BJ (cell line): ENCODE measurements at regions not wholly inside any gene's neighbourhood (a gene's known extent, or its start where the extent isn't known, plus 50 kb on each side); places are given as distances from the start of the nearest gene placed in this dataset.

Source experiments
- CTCF ChIA-PET: fragments of 350-600 bp; formaldehyde crosslinking; extraction: SDS; loops from one replicate; lab custom pipeline; 2021; ENCODE audit warnings: antibody characterized with exemption, inconsistent platforms; lab: Yijun Ruan, JAX
- POLR2A ChIA-PET: fragments of 300-600 bp; sonication (Branson Sonifier 250); formaldehyde crosslinking; extraction: SDS; loops from one replicate; lab custom pipeline; 2021; ENCODE audit warnings: antibody characterized with exemption; lab: Charles Lee
- DNase-seq: peaks from one replicate; pipeline ENCODE4 v3.0.0-alpha.2; 2011; ENCODE audit warnings: low read depth
- H3K27me3 ChIP-seq: 2 replicates; pipeline ENCODE4 v1.6.0; 2011; ENCODE audit warnings: low read length; ENCODE audit not compliant: control insufficient read depth, insufficient read depth
- H3K36me3 ChIP-seq: 2 replicates; pipeline ENCODE4 v1.5.1; 2011; ENCODE audit warnings: low read length; ENCODE audit not compliant: control insufficient read depth, insufficient read depth
- H3K4me3 ChIP-seq: 2 replicates; pipeline ENCODE4 v1.5.1; 2011; ENCODE audit warnings: low read depth, mild to moderate bottlenecking, control low read depth, low read length
- TF ChIP-seq, protein P1 (sequence below): IDR thresholded peaks from 2 replicates; pipeline ENCODE4 v1.5.1; 2011; ENCODE audit warnings: low read depth, mild to moderate bottlenecking, control low read depth, inconsistent platforms, low read length, moderate library complexity; ENCODE audit not compliant: insufficient read depth

DNA sequence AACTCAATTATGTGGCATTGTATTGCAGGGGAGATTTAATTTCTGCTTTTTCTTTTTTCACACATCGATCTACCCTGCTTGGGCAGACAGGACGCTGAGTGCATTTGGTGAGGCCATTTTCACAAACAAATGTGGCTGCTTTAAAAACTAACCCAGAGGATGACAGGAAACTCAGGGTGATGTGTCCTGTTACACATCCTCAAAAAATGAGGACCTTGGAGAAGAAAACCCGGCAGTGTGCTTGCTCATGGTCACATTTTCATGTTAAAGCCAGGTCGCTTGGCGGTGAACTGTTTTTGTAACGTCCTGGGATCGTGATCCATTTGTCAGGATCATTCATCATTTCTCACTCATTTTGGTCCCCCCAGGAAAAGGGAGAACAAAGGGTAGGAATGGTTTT, 478.3 kb upstream of the ADAMTS16 start:
- TF ChIP-seq, protein P1, sequence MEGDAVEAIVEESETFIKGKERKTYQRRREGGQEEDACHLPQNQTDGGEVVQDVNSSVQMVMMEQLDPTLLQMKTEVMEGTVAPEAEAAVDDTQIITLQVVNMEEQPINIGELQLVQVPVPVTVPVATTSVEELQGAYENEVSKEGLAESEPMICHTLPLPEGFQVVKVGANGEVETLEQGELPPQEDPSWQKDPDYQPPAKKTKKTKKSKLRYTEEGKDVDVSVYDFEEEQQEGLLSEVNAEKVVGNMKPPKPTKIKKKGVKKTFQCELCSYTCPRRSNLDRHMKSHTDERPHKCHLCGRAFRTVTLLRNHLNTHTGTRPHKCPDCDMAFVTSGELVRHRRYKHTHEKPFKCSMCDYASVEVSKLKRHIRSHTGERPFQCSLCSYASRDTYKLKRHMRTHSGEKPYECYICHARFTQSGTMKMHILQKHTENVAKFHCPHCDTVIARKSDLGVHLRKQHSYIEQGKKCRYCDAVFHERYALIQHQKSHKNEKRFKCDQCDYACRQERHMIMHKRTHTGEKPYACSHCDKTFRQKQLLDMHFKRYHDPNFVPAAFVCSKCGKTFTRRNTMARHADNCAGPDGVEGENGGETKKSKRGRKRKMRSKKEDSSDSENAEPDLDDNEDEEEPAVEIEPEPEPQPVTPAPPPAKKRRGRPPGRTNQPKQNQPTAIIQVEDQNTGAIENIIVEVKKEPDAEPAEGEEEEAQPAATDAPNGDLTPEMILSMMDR: no peak
- Histone ChIP-seq H3K4me3 (no peak overlapping the region), H3K27me3 (no peaks in the 10 kb centered on the region), H3K36me3 (no peaks in the 10 kb centered on the region)
- POLR2A ChIA-PET: no interaction called here
- no peak for DNase-seq
- CTCF ChIA-PET: no interaction called here

DNA sequence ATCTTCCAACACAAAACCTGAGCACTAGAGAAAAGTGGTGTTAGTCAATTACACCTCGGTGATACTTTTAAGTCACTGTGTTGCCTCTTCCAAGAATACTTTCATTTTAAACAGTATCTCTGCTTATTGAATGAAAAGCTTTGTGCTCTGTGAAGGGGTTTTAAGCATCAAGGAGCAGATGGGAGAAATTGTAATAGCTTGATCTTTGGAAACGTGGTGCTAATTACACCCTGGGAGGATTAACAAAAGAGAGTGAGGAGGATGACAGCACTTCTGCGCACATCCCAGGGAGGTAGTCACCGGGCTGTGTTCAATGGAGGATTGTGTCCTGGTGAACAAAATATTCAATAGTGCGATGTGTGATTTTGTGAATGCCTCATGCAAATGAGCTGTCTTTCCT, 477.4 kb upstream of the ADAMTS16 start:
- CTCF ChIA-PET: no interaction called here
- Histone ChIP-seq H3K27me3 (no peaks in the 10 kb centered on the region), H3K36me3 (no peaks in the 10 kb centered on the region), H3K4me3 (no peak overlapping the region)
- DNase-seq: no peak
- POLR2A ChIA-PET: no interaction called here
- TF ChIP-seq, protein P1: no peak

DNA sequence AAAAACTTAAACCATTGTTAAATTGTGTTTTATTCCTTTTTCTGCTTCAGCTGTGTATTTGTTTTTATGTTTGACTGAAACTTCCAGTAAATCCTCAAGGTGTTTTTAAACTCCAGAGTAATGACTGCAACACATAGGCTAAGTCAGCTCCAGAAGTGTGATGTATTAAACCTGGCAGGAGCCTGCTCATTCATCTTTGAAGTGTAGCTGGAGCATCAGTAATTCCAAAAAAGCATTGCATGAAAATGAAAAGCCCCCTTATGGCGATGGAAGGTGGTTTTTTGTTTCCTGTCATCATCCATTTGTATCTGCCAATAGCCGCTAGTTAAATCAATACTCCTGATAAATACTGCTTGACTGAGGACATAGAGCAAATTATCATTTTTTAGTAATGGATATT, 474.2 kb upstream of the ADAMTS16 start:
- H3K27me3 ChIP-seq: no peaks in the 10 kb centered on the region
- H3K36me3 ChIP-seq: no peaks in the 10 kb centered on the region
- no peak for DNase-seq
- no peak overlapping the region for H3K4me3 ChIP-seq
- ChIA-PET CTCF (no interaction called here), POLR2A (no interaction called here)
- TF ChIP-seq, protein P1: no peak

DNA sequence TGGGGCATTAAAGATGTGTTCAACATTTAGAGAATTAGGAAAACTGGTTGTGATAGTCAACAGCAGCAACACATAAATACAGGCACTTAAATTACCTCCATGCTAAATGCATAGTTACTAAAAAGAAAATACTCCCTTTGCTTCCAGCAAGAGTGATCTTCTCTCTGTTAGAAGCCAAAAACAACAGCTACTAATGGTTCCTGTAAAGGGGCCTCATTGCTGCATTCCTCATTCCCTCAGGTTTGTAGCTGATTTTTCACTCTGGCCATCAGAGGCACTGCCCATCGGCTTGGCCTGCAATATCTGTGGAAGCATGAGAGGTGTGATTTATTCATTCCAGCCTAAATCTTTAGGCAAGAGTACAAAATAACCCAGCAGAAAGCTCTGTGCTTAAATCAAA, 466.0 kb upstream of the ADAMTS16 start:
- Histone ChIP-seq H3K4me3 (no peak overlapping the region), H3K27me3 (no peaks in the 10 kb centered on the region), H3K36me3 (no peaks in the 10 kb centered on the region)
- DNase-seq: no peak
- POLR2A ChIA-PET: no interaction called here
- CTCF ChIA-PET: no interaction called here
- TF ChIP-seq, protein P1: no peak

DNA sequence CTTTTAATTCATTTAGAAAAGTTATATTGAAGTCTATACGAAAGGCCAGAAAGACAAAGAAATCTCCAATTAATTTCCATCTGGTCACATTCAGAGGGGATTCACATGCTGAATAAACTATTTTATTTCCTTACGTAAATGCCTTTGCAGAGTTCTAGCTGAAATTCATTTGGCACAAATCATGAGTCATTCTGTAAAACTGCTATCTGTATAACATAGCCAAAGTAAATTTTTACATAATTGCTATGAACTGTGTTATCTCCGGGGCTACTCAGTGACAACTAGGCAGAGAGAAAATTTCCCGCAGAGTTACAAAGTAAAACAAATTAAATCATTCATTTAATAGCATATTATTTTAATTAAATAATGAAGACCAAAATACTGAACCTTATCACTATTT, 463.2 kb upstream of the ADAMTS16 start:
- POLR2A ChIA-PET: no interaction called here
- Histone ChIP-seq H3K36me3 (no peaks in the 10 kb centered on the region), H3K4me3 (no peak overlapping the region), H3K27me3 (no peaks in the 10 kb centered on the region)
- CTCF ChIA-PET: no interaction called here
- TF ChIP-seq, protein P1: no peak
- no peak for DNase-seq
